ENCODE measurements at regions not wholly inside any gene's neighbourhood (a gene's known extent, or its start where the extent isn't known, plus 50 kb on each side); places are given as distances from the start of the nearest gene placed in this dataset.
A peak's percentile ranks its signal among the peaks of the same experiment; 100 is the strongest.
"Not testable (repeated sequence)": the region's sequence is repeated elsewhere in the genome, so short reads cannot be mapped to it uniquely, and the experiment has no call there.

GRCh38 chr1:190000365-190000872 is 477.2 kb downstream of the BRINP3 start:
- TF ChIP-seq CTCF (IDR thresholded peaks at IDR 0.05; ENCODE audit: borderline replicate concordance, extremely low read depth, insufficient read depth), result no peak
- intact Hi-C loops (cut with DNase I), result no loop called here
- Histone ChIP-seq H3K36me3 (ENCODE audit: control insufficient read depth in 2 of 3, insufficient read depth in 3 of 3, low read length in 3 of 3) (no peaks in the 10 kb centered on the region), H3K4me3 (ENCODE audit: low read length in 3 of 3) (no peak overlapping the region), H3K27me3 (ENCODE audit: control insufficient read depth, insufficient read depth, low read length) (no peaks in the 10 kb centered on the region), H3K4me1 (ENCODE audit: control insufficient read depth in 2 of 3, insufficient read depth in 2 of 3, low read depth in 1 of 3, low read length in 3 of 3) (no peaks in the 10 kb centered on the region), H3K27ac (ENCODE audit: low read depth in 2 of 2, low read length in 2 of 2) (no peak overlapping the region), H3K9me3 (ENCODE audit: control insufficient read depth in 2 of 3, insufficient read depth in 1 of 3, low read length in 3 of 3) (no peaks in the 10 kb centered on the region), H3K9ac (ENCODE audit: low read length in 3 of 3) (no peak overlapping the region)
- DNase-seq, result no peak
- FAIRE-seq, result no peak

DNA sequence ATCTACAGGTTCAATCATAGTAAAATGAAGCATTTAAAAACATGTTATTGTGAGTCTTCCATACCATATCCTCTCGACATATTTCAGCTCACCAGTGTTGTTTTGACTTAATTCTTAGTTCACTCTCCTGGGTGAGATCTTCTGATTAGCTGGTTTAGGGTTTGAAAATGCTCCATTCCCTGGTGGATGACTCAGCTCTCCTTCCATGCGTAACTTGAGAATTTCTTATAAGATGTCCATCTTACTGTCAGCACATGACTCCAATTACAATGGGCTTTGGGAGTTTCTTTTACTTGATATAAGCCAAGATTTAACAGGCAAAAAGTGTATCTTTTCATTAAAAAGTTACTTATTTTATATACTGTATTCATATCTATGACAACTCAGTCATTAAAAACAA is 476.5 kb downstream of the BRINP3 start:
- Histone ChIP-seq H3K27me3 (ENCODE audit: control insufficient read depth, insufficient read depth, low read length) (no peaks in the 10 kb centered on the region), H3K4me1 (ENCODE audit: control insufficient read depth in 2 of 3, insufficient read depth in 2 of 3, low read depth in 1 of 3, low read length in 3 of 3) (no peaks in the 10 kb centered on the region), H3K36me3 (ENCODE audit: control insufficient read depth in 2 of 3, insufficient read depth in 3 of 3, low read length in 3 of 3) (no peaks in the 10 kb centered on the region), H3K4me3 (ENCODE audit: low read length in 3 of 3) (no peak overlapping the region), H3K9me3 (ENCODE audit: control insufficient read depth in 2 of 3, insufficient read depth in 1 of 3, low read length in 3 of 3) (no peaks in the 10 kb centered on the region), H3K9ac (ENCODE audit: low read length in 3 of 3) (no peak overlapping the region), H3K27ac (ENCODE audit: low read depth in 2 of 2, low read length in 2 of 2) (no peak overlapping the region)
- peak in 1 of 5 donors; percentile 2 for DNase-seq
- FAIRE-seq, result no peak
- TF ChIP-seq CTCF (IDR thresholded peaks at IDR 0.05; ENCODE audit: borderline replicate concordance, extremely low read depth, insufficient read depth), result no peak
- intact Hi-C loops (cut with DNase I), result no loop called here

GRCh38 chr1:190003376-190003775 is 474.3 kb downstream of the BRINP3 start:
- DNase-seq (no peak), FAIRE-seq (no peak)
- Histone ChIP-seq H3K4me3 (ENCODE audit: low read length in 3 of 3) (no peak overlapping the region), H3K9ac (ENCODE audit: low read length in 3 of 3) (no peak overlapping the region), H3K4me1 (ENCODE audit: control insufficient read depth in 2 of 3, insufficient read depth in 2 of 3, low read depth in 1 of 3, low read length in 3 of 3) (no peaks in the 10 kb centered on the region), H3K27ac (ENCODE audit: low read depth in 2 of 2, low read length in 2 of 2) (no peak overlapping the region), H3K27me3 (ENCODE audit: control insufficient read depth, insufficient read depth, low read length) (no peaks in the 10 kb centered on the region), H3K36me3 (ENCODE audit: control insufficient read depth in 2 of 3, insufficient read depth in 3 of 3, low read length in 3 of 3) (no peaks in the 10 kb centered on the region), H3K9me3 (ENCODE audit: control insufficient read depth in 2 of 3, insufficient read depth in 1 of 3, low read length in 3 of 3) (no peaks in the 10 kb centered on the region)
- TF ChIP-seq CTCF (IDR thresholded peaks at IDR 0.05; ENCODE audit: borderline replicate concordance, extremely low read depth, insufficient read depth), result no peak
- intact Hi-C loops (cut with DNase I), result no loop called here

DNA sequence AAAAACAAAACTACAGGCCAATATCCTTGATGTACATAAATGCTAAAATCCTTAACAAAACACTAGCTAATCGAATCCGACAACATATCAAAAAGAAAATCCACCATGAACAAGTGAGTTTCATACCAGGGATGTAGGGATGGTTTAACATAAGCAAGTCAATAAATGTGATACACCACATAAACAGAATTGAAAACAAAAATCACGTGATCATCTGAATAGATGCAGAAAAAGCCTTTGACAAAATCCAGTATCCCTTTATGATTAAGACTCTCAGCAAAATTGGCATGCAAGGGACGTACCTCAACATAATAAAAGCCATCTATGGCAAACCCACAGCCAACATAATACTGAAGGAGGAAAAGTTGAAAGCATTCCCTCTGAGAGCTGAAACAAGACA is 466.1 kb downstream of the BRINP3 start:
- Histone ChIP-seq H3K36me3 (ENCODE audit: control insufficient read depth in 2 of 3, insufficient read depth in 3 of 3, low read length in 3 of 3) (no peaks in the 10 kb centered on the region), H3K27ac (ENCODE audit: low read depth in 2 of 2, low read length in 2 of 2) (no peak overlapping the region), H3K4me3 (ENCODE audit: low read length in 3 of 3) (no peak overlapping the region), H3K27me3 (ENCODE audit: control insufficient read depth, insufficient read depth, low read length) (no peaks in the 10 kb centered on the region), H3K4me1 (ENCODE audit: control insufficient read depth in 2 of 3, insufficient read depth in 2 of 3, low read depth in 1 of 3, low read length in 3 of 3) (no peaks in the 10 kb centered on the region), H3K9me3 (ENCODE audit: control insufficient read depth in 2 of 3, insufficient read depth in 1 of 3, low read length in 3 of 3) (peaks cover 0 to 2% (median 0%) of the 10 kb centered on the region in 3 donors), H3K9ac (ENCODE audit: low read length in 3 of 3) (no peak overlapping the region)
- FAIRE-seq (no peak), DNase-seq (no peak)
- no peak for TF ChIP-seq CTCF (IDR thresholded peaks at IDR 0.05; ENCODE audit: borderline replicate concordance, extremely low read depth, insufficient read depth)
- intact Hi-C loops (cut with DNase I), result no loop called here

DNA sequence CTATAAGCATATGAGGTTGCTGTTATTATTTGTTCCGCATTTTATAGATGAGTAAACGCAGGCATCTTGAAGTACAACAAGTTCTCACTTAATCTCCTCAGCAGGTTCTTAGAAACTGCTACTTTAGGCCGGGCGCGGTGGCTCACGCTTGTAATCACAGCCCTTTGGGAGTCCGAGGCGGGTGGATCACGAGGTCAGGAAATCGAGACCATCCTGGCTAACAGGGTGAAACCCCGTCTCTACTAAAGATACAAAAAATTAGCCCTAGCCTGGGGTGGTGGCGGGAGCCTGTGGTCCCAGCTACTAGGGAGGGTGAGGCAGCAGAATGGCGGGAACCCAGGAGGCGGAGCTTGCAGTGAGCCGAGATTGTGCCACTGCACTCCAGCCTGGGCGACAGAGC is 458.5 kb downstream of the BRINP3 start:
- DNase-seq; FAIRE-seq; H3K9me3 ChIP-seq (ENCODE audit: control insufficient read depth in 2 of 3, insufficient read depth in 1 of 3, low read length in 3 of 3); intact Hi-C loops (cut with DNase I); H3K27me3 ChIP-seq (ENCODE audit: control insufficient read depth, insufficient read depth, low read length); H3K9ac ChIP-seq (ENCODE audit: low read length in 3 of 3); H3K36me3 ChIP-seq (ENCODE audit: control insufficient read depth in 2 of 3, insufficient read depth in 3 of 3, low read length in 3 of 3); H3K27ac ChIP-seq (ENCODE audit: low read depth in 2 of 2, low read length in 2 of 2); H3K4me3 ChIP-seq (ENCODE audit: low read length in 3 of 3); H3K4me1 ChIP-seq (ENCODE audit: control insufficient read depth in 2 of 3, insufficient read depth in 2 of 3, low read depth in 1 of 3, low read length in 3 of 3): not testable (repeated sequence)
